Hematopoietic multipotent progenitor cell treated with erythropoietin and hydrocortisone succinate and interleukin-3 and kit ligand, for 15 days (in vitro differentiated cells): ENCODE measurements at regions not wholly inside any gene's neighbourhood (a gene's known extent, or its start where the extent isn't known, plus 50 kb on each side); places are given as distances from the start of the nearest gene placed in this dataset.

Experiments
- DNase-seq: peaks from one replicate; pipeline ENCODE4 v3.0.0-alpha.2; 2015; ENCODE audit warnings: low spot score

GRCh38 chr22:48793949-48794348 lies 1033.7 kb downstream of the BRD1 start:
- DNase-seq, result no peak

- DNase-seq, result no peak
These were observed 1041.0 kb downstream of the BRD1 start for GRCh38 chr22:48786679-48786996.

DNA sequence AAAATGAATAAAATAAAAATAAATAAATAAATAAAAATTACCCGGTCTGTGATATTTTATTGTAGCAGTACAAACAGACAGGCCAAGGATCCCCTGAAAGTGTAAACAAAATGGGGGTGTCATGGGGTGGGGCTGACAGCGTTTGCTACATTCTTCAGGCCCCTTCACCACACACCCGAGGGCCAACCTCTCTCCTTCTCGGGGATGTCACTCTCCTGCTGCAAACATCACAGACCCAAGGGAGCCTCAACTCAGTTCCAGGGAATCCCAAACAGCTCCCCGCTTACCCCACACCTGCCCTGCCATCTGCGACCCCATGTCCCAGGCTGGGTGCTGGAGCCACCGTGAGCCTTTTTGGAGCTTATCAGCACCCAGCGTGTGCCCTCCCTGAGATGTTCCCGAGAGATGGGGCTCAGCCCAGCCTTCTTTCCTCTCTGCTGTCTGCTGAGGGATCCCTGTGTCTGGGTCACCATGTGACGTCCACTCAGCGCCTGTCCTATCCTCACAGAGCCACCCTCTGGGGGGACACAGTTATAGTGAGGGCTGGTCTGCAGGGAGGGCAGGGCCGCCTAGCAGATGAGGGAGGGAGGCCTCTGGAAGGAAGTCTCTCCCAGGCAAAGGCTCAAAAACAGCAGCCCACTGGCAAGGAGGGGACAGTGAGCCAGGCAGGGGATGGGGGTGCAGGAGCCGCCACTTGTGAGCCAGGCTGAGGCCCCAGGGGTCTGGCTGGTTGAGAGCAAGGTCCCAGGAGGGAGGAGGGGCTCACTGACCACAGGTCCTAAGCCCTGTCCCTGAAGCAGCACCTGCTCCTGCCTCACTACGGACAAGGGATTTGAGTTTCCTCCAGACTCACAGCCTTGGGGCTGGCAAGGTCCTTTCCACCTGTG lies 1041.6 kb downstream of the BRD1 start:
- no peak for DNase-seq

DNA sequence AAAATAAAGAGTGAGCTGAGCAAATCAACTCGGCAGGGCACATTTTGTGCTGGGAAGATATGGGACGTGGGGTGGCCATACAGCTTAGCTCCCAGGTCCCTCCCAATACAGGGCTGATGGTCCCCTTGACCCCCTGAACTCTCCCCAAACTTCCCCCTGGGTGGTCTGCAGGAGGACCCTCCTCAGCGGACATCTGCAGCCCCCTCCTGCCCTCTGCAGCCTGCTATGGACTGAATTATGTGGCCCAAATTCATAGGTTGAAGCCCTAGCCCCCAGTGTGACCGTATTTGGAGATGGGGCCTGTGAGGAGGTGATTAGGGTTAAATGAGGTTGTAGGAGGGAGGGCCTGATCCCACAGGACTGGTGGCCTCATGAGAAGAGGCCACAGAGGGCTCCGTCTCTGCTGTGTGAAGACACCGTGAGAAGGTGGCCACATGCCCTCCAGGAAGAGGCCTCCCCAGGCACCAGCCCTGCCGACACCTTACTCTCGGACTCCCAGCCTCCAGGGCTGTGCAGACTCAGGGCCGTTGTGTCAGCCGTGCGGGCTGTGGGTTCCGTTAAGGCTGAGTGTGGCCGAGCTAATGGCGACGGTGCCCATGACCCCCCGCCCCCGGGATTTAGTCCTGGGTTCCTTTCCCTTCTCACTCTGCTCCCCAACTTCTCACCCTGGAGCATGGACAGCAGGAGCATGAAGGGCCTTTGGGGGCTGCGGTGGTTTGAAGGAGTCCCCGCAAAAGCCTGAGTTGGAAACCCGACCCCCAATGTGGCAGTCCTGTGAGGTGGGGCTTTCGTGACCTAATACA lies 1042.8 kb downstream of the BRD1 start:
- no peak for DNase-seq

DNA sequence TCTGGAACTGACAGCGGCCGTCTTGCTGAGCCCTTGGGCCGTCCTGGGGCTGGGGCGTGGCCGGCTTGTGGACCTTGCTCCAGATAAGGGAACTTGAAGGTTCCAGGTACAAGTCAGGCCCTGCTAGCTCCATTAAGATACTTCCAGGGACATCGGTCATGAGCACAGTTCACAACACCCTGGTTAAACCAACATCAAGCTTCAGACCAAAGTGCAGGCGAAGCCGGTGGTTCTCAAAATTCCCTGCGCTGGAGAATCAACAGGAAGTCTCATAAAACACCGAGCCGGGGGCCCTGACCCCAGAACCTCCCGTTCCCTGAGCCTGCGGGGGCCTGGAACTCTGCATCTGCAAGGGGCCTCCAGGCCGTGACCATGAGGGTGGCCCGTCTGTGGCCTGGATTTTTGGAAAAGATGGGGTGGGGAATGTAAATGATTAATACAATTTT lies 1043.8 kb downstream of the BRD1 start:
- no peak for DNase-seq

- no peak for DNase-seq
These were observed 1044.7 kb downstream of the BRD1 start for GRCh38 chr22:48782811-48783511.

DNA sequence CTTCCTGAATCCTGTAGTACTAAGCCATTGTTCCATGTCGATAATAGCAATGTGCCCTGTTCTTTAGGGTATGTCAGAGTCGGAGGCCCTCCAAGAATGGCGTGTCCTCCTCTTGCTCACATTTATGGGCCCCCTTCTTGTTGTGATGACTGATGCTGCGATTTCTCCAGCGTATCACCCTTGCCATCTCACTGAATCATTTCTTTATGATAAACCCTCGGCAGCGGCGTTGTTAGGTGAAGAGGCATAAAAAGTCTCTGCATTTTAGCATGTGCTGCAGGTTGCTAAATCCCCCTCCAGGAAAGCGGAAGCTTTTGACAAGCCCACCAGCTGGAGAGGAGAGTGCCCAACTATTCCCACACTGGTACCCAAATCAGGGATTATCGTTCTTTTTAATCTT lies 1045.3 kb downstream of the BRD1 start:
- DNase-seq, result no peak

GRCh38 chr22:48781868-48782267 lies 1045.8 kb downstream of the BRD1 start:
- no peak for DNase-seq

DNA sequence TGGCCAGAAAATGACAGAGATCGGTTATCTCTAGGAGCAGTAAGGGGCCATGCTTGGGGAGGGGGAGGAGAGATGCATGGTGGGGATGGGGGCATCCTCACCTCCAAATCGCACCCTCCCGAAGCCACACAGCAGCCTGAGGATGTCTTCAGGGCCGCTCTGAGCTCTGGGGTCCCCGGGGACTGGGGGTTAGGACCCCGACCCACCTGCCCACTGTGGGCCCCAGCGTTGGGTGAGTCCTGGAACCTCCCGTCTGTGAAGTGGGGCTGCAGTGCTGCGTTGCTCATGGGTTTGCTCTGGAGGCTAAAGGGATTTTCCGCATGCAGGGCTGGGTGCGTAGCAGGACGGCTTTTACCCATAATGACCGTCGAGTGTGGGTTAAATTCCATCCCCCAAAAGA lies 1046.3 kb downstream of the BRD1 start:
- no peak for DNase-seq

DNA sequence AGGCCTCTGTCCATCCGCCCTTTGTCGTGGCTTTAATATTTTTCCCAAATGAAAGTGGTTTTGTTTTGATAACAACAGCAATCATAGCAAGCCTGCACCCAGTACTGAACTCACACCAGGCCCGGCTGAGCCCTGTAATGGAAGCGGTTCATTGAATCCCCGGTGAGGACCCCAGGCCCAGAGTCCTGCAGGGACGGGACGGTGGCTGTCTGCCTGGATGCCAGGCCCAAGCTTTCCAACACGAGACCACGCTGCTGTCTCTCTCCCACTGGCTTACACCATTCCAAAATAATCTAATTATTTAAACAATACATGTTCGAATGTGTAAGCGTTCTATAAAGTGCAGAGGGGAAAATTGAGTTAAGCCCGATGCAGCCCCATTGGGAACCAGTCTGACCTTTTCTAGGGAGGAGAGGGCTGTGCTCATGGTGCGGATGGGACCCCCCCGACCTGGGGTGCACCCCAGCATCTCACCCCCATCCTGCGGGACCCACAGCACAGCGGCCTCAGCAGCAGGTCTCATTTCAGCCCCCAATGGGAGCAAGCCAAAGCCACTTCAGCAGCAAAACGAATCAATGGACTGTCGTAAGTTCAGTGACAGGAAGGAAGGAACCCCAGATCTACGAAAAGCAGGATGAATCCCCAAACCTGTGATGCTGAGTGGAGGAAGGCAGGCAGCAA lies 1046.9 kb downstream of the BRD1 start:
- no peak for DNase-seq

DNA sequence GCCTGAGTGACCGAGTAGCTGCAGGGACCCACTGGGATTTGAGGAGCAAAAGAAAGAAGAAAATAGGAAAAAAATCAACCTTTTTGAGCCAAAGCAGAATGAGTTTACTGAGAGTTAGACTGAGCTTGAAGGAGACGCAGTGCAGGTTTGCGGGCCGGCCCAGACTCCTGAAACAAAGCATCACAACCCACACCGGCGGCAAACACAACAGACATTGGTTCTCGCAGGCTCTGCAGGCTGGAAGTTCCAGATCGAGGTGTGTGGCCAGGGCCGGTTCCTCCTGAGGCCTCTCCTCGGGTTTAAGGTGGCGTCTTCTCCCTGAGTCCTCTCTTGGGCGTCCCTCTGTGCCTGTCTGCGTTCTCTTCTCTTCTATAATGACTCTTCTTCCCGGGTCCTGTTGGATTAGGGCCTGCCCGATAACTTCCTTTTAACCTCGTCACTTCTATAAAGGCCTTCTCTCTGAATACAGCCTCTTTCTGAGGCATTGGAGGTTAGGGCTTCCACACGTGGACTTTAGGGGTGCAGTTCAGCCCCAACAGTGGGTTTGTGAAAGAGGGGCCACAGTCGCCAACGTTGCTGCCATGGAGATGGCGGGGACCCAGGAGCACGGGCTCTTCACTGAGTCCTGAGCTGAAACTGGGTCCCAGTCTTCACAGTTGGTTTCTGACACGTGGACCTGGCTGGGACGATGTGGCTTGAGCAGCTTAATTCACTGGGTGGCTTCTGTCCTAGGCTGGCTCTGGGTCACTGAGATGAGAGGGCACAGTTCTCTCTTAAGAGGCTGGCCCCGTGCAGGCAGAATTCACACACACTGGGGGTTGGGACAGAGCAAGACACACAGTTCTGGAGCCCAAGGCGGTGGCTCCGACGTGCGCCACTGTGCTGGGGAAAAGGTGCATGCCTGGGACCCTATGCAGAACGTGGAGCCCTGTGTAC lies 1047.7 kb downstream of the BRD1 start:
- no peak for DNase-seq

DNA sequence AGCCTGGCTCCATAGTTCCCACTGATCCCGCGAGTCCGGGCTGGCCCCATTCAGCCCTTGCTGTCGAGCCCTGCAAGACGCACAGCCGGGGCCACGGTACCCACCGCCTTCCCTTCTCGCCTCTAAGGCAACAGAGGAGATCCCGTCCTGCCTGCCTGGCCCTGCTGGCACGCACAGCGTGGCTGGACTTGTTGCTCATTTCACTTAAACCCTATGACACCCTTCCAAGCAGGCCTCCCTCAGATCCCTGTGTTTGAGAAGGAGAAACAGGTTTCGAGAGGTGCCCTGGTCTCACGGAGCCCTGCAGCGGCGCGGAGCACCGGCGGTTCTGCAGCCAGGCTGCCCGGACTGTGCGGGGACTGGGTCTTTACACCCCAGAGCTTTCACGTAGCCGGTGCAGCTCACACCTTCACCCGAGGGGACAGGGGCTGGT lies 1048.4 kb downstream of the BRD1 start:
- no peak for DNase-seq

GRCh38 chr22:48778308-48779195 lies 1049.1 kb downstream of the BRD1 start:
- no peak for DNase-seq

- DNase-seq, result no peak
These were observed 1055.3 kb downstream of the BRD1 start for GRCh38 chr22:48772286-48772907.

DNA sequence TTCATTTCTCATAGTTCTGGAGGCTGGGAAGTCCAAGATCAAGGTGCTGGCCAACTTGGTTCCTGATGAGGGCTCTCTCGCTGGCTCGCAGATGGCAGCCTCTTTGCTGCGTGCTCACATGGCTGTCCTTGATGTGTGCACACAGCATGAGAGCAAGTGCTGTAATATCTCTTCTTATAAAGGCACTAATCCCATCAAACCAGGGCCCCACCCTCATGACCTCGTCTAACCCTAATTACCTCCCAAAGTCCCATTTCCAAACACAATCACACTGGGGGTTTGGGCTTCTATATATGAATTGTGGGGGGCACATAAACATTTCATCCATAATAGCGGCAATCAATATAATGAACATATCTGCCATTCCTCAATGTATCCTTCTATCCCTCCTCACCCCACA lies 1062.1 kb downstream of the BRD1 start:
- no peak for DNase-seq

GRCh38 chr22:48761546-48761945 lies 1066.1 kb downstream of the BRD1 start:
- no peak for DNase-seq

DNA sequence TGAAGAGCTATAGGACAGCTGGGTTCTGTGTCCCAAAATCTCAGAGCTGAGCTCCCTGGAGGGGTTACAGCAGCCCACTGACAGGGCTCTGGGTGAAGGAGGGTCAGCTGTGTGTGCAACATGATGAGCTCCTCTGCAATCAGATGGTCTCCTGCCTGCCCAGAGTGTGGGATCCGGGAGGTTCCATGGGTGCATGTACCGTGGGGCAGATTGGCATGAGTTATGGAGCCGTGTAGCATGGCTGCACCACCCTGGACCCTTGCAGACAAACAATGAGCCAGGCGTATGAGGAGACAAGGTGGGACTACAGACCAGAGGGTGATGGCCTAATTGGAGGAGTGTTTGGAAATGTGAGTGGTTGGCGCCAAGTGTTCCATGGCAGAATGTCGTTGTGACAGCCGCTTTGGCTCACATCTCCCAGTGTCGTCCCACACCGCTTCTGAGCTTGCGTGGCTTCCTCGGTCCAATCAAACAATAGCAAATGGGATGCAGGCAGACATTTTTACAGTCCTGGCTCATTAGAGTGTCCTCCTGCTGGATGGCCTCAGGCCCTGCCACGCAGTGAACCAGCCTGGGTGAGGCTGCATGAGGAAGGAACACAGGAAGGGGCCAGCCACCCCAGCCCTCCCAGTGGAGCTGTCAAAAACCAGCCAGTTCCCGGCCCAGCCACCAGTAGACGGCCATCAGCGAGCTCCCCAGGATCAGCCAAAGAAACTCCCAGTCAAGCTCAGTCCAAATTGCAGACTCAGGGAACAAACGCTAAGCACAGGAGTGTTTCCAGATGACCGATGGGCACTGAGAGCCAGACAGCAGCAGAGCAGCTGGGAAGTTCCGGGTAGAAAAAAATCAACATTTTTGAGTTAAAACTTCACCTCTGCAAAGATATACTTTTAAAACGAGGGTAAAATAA lies 1066.9 kb downstream of the BRD1 start:
- DNase-seq, result no peak
